COR-L47 (cell line): ENCODE measurements at regions not wholly inside any gene's neighbourhood (a gene's known extent, or its start where the extent isn't known, plus 50 kb on each side); places are given as distances from the start of the nearest gene placed in this dataset.
"Not testable (repeated sequence)": the region's sequence is repeated elsewhere in the genome, so short reads cannot be mapped to it uniquely, and the experiment has no call there.

Source experiments
- DNase-seq: peaks from one replicate; lab custom pipeline; 2025; lab: John Stamatoyannopoulos, UW

GRCh38 chr4:126130215-126130614, 815.5 kb downstream of the FAT4 start:
- DNase-seq = no peak

DNA sequence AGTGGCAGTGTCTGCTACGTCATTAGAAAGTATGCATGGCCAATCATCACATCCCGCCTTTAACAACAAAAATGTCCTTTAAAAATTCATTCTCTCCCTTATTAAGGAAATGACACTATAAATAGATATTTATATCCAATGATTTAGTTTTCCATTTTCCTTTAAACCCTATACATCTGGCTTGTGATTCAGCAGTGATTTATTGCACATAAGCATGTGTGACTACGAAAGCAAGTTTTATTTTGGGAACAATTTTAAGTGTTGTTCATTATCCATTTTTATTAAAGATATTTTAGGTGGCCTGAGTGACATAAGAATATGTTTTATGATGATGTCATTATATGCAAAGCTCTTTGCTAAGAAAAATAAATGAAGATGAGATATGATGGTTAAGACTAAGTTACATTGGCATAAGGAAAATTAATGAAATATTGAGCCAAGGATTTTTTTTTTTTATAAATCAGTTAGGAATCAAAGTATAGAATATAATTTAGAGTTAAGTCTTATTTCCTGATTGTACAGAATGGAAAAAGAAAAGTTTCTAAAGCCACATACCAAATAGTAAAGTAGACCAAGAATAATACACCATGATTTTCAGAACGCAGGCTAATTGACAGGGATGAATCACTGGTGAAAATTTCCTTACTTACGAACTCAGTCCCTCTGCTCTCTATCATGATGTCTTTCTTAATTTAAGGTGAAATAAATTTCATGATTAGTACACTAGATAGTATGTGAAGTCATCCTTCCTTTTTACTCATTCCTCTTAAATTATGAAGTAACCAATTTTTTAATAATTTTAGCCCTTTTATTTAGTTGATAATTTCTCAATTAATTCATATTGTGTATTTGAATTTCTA, 822.4 kb downstream of the FAT4 start:
- no peak for DNase-seq

- no peak for DNase-seq
Observed at GRCh38 chr4:126137782-126138170, 823.0 kb downstream of the FAT4 start.

DNA sequence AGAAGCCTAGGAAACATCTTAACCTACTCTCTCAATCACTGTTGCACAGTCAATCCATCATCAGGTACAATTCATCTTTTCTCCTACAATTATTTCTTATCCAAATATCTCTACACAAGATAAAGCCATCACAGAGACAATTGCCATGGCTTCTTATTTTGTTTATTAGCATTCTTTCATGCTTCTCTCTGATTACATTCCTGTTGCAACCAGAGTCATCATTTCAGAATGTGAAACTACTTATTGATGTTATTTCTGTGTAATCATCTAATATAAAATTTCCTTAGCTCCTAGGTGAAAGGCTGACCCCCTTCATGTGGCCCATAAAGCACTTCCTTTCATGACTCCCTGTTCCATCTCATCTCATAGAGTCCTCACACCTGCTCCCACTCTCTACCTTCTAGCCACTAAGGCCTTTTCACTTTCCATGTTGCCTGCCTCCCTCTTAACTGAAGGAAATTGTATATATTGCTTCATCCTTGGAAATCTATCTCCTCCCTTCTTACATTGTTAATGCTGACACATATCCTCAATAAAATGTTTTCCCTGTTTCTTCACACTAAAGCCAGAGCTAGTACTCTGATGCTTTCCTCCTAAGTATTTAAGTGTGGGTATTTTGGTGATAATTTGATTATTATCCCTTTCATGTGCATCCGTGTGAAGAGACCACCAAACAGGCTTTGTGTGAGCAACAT, 829.9 kb downstream of the FAT4 start:
- no peak for DNase-seq

- no peak for DNase-seq
Observed at GRCh38 chr4:126168484-126168883, 853.7 kb downstream of the FAT4 start.

- no peak for DNase-seq
Observed at GRCh38 chr4:126172126-126172525, 857.4 kb downstream of the FAT4 start.

- no peak for DNase-seq
Observed at GRCh38 chr4:126174627-126175026, 859.9 kb downstream of the FAT4 start.

DNA sequence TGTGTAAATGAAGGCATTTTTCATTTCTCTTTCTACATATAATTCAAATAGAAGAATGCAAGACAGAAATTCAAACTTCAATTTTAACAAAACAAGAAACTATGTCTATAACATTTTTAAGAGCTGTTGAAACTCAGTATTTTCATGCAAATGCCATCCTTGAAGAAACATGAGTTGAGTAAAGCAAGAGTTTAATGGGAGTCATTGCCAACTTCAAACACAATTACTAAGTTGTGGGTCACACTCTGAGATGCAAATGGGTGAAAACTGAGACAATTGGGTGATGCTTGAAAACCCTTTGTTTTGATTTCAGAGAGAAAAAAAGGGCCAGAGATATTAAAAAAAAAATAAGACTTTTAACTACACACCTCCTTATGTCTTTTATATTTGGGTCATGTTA, 865.9 kb downstream of the FAT4 start:
- DNase-seq = no peak

- no peak for DNase-seq
Observed at GRCh38 chr4:126182336-126182735, 867.6 kb downstream of the FAT4 start.

GRCh38 chr4:126182786-126183185, 868.0 kb downstream of the FAT4 start:
- DNase-seq = no peak

DNA sequence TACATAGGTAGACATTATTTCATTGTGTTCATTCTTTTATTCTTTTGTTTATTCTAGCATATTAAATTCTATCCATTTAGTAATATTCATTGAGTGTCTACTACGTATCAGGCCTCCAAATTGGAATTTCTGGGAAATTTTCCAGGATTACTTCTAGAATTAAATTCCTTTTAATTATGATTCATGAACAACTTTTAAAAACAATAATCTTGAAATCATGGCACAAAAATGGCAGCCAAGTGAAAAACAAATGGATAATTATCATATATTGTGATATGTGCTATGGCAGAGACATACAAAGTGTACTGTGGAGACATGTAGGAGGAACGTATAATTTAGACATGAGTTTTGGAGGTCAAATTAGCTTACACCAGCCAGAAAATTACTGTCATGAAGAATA, 868.5 kb downstream of the FAT4 start:
- DNase-seq = no peak

GRCh38 chr4:126191536-126191935, 876.8 kb downstream of the FAT4 start:
- DNase-seq = no peak

DNA sequence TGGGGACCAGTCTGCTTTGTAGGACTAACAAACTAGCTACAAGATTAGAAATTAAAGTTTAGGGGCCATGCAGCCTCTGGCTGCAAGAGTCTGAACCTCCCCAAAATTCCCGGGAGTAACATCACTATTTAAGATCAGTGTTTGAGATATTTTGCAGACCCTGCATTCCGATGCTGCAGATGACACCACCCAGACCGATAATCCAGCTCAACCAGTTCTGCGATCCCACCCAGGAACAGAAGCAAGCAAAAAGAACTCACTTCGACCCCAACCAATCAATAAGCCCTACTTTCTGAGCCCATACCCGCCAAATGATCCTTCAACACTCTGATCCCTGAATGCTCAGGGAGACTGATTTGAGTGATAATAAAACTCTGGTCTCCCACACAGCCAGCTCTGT, 877.8 kb downstream of the FAT4 start:
- DNase-seq = no peak

- not testable (repeated sequence) for DNase-seq
Observed at GRCh38 chr4:126201251-126202138, 886.7 kb downstream of the FAT4 start.

DNA sequence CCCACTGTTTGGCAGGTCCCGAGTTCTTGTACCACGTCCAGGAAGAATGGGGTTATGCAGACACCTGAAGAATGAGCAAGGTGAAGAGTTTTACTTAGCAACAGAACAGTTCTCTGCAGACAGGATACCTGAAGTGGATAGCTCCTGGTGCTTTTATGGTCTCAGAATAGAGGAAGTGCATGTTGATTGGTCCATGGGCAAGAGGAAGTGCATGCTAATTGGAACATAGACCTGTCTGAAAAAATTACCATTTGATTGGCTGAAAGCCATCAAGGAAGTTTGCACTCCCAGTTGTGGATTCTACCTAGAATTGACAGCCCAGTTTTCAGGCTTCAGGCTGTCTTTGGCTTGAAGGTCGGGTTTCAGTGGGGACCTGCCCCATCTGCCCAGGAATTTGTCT, 887.5 kb downstream of the FAT4 start:
- no peak for DNase-seq

DNA sequence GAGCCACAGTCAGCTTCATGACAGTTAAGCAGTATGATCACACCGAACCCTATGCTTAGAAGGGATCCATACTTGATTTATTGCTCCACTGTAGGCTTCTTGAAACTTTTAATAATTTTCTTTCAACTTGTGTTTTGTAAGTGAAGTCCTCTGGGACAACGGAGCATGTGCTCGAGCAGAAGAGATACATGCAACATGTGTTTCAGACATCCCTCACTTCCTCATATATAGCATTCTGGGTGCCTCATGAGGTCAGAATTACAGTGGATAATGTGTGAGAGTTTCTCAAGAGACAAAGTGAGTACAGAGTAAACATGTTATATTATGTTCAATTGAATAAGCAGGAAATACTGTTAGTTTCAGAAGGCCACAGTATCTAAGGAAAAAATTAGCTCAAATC, 893.2 kb downstream of the FAT4 start:
- no peak for DNase-seq

DNA sequence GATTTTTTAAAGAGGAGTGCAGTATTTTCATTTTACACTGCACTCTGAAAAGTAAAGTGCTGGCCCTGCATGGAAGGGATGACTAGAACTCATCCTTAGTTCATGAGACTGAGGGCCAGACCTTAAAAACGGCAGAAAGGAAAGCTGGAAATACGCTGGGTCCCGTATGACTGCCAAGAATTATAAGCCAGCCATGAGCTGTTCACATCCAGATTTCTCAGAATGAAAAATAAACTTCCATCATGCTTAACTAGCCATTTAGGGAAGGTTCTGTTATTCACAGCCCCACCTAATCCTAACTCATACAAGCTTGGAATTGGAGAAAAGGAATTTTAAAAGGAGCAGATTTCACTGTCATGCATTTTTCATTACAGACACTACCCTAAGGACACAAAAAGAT, 894.4 kb downstream of the FAT4 start:
- DNase-seq = no peak

- no peak for DNase-seq
Observed at GRCh38 chr4:126213996-126214395, 899.2 kb downstream of the FAT4 start.

DNA sequence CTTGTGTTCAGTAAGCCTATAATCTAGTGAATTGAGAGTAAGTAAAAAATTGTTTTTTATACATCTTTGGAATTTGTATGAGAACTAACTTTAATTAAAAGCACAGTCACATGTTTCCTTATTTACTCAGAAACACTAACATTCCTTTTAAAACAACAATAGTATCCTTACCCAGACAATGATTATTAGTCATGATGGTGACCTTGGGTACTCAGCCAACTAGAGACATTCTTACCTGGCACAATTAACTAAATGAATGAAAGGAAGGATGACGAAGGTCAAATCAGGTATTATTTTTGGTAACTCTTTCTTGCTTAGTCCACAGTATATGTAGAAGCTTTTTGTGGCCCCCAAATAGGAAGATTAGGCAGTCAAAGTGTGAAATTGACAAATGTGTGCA, 901.0 kb downstream of the FAT4 start:
- no peak for DNase-seq

GRCh38 chr4:126216611-126217010, 901.9 kb downstream of the FAT4 start:
- DNase-seq = no peak

DNA sequence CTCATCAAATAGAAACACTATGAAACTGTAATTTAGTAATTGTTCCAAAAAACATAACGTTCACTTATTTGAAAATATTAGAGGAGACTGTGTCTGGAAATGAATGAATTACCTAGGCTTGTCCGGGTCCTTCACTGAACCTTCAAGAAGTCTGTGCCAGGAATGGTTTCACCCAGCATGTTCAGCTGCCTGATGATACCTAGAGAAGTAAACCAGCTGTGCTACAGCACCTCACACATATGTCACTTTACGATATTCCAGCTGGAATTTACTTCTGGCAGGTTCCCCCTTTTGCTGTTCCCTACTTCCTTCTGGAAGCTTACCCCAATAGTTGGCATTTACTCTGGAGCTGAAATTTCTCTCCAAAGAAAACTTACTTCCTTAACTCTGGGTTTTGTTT, 906.5 kb downstream of the FAT4 start:
- no peak for DNase-seq

- no peak for DNase-seq
Observed at GRCh38 chr4:126221717-126222340, 907.1 kb downstream of the FAT4 start.
